GM23338 (cell line): ENCODE measurements at regions not wholly inside any gene's neighbourhood (a gene's known extent, or its start where the extent isn't known, plus 50 kb on each side); places are given as distances from the start of the nearest gene placed in this dataset.

ENCODE experiments used
- CTCF ChIP-seq, 2 experiments: fragments of 200-600 bp in 1 of 2; sonication (generic) in 1 of 2; conservative IDR thresholded peaks; 2 replicates each; pipeline versions ENCODE4 v1.5.1 to v1.6.1; 2016 to 2017; ENCODE audit warnings: antibody characterized with exemption in 2 of 2, low read depth in 2 of 2, mild to moderate bottlenecking in 2 of 2, moderate library complexity in 1 of 2
- POLR2AphosphoS5 ChIP-seq: IDR thresholded peaks from 2 replicates; pipeline ENCODE4 v1.6.1; 2016; ENCODE audit warnings: antibody characterized with exemption, low read depth

GRCh38 chr3:186411994-186412393 is 50.0 kb upstream of the DGKG start:
- TF ChIP-seq CTCF (conservative IDR thresholded peaks at IDR 0.05; ENCODE audit: low read depth in 2 of 2) = no peak
- TF ChIP-seq POLR2AphosphoS5 = no peak
